H1 (cell line): ENCODE measurements at regions not wholly inside any gene's neighbourhood (a gene's known extent, or its start where the extent isn't known, plus 50 kb on each side); places are given as distances from the start of the nearest gene placed in this dataset.

Source experiments
- CTBP2 ChIP-seq: IDR thresholded peaks from 2 replicates; pipeline ENCODE4 v1.7.0; 2011; ENCODE audit warnings: borderline replicate concordance, mild to moderate bottlenecking, moderate library complexity, mixed read lengths, low read length; ENCODE audit not compliant: insufficient read depth, insufficient read length
- EGR1 ChIP-seq: IDR thresholded peaks from 2 replicates; pipeline ENCODE4 v1.6.1; 2011; ENCODE audit warnings: low read depth, low read length, borderline replicate concordance
- EP300 ChIP-seq, 2 experiments: IDR thresholded peaks; 1 replicate in 1 of 2; 2 replicates in 1 of 2; pipeline ENCODE4 v1.6.1; 2011 to 2012; ENCODE audit warnings: low read depth in 2 of 2, low read length in 2 of 2, mild to moderate bottlenecking in 2 of 2, borderline replicate concordance in 1 of 2, inconsistent platforms in 1 of 2, moderate library complexity in 1 of 2
- POU5F1 ChIP-seq: IDR thresholded peaks from 2 replicates; pipeline ENCODE4 v1.6.1; 2011; ENCODE audit warnings: low read depth, mild to moderate bottlenecking, low read length, moderate library complexity
- SP2 ChIP-seq: IDR thresholded peaks from 2 replicates; pipeline ENCODE4 v1.6.1; 2012; ENCODE audit warnings: mild to moderate bottlenecking, low read length, inconsistent platforms
- SRF ChIP-seq: IDR thresholded peaks from 2 replicates; pipeline ENCODE4 v1.6.1; 2011; ENCODE audit warnings: mild to moderate bottlenecking, low read depth, low read length, moderate library complexity
- SUZ12 ChIP-seq: fragments of 200-600 bp; sonication (generic); IDR thresholded peaks from 2 replicates; pipeline ENCODE4 v1.6.1; 2012; ENCODE audit warnings: mild to moderate bottlenecking, inconsistent platforms, low read length, moderate library complexity, mixed read lengths
- TF ChIP-seq, protein P1 (sequence below): fragments of 300-600 bp; sonication (generic); IDR thresholded peaks from 2 replicates; pipeline ENCODE4 v1.7.1; 2012; ENCODE audit warnings: low read length, moderate library complexity, mild to moderate bottlenecking, inconsistent platforms; ENCODE audit not compliant: insufficient replicate concordance

DNA sequence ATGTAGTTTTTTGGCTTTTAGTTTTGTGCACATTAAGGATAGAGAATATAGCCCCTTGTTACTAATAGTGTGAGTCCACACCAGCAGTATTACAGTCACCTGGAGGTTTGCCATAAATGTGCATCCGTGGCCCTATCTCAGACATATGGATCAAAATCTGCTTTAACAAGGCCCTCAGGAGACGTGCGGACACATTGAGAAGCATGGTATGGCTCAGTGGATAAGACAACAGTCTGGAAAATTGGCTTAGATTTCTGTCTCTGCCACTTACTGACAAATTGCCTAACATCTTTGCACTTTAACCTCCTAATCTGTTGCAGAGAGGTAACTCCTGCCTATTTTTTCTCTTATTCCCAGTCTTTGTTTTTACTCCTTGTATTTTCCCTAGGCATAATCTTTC is 307.2 kb upstream of the DLGAP1 start (continued):
- TF ChIP-seq, protein P1, sequence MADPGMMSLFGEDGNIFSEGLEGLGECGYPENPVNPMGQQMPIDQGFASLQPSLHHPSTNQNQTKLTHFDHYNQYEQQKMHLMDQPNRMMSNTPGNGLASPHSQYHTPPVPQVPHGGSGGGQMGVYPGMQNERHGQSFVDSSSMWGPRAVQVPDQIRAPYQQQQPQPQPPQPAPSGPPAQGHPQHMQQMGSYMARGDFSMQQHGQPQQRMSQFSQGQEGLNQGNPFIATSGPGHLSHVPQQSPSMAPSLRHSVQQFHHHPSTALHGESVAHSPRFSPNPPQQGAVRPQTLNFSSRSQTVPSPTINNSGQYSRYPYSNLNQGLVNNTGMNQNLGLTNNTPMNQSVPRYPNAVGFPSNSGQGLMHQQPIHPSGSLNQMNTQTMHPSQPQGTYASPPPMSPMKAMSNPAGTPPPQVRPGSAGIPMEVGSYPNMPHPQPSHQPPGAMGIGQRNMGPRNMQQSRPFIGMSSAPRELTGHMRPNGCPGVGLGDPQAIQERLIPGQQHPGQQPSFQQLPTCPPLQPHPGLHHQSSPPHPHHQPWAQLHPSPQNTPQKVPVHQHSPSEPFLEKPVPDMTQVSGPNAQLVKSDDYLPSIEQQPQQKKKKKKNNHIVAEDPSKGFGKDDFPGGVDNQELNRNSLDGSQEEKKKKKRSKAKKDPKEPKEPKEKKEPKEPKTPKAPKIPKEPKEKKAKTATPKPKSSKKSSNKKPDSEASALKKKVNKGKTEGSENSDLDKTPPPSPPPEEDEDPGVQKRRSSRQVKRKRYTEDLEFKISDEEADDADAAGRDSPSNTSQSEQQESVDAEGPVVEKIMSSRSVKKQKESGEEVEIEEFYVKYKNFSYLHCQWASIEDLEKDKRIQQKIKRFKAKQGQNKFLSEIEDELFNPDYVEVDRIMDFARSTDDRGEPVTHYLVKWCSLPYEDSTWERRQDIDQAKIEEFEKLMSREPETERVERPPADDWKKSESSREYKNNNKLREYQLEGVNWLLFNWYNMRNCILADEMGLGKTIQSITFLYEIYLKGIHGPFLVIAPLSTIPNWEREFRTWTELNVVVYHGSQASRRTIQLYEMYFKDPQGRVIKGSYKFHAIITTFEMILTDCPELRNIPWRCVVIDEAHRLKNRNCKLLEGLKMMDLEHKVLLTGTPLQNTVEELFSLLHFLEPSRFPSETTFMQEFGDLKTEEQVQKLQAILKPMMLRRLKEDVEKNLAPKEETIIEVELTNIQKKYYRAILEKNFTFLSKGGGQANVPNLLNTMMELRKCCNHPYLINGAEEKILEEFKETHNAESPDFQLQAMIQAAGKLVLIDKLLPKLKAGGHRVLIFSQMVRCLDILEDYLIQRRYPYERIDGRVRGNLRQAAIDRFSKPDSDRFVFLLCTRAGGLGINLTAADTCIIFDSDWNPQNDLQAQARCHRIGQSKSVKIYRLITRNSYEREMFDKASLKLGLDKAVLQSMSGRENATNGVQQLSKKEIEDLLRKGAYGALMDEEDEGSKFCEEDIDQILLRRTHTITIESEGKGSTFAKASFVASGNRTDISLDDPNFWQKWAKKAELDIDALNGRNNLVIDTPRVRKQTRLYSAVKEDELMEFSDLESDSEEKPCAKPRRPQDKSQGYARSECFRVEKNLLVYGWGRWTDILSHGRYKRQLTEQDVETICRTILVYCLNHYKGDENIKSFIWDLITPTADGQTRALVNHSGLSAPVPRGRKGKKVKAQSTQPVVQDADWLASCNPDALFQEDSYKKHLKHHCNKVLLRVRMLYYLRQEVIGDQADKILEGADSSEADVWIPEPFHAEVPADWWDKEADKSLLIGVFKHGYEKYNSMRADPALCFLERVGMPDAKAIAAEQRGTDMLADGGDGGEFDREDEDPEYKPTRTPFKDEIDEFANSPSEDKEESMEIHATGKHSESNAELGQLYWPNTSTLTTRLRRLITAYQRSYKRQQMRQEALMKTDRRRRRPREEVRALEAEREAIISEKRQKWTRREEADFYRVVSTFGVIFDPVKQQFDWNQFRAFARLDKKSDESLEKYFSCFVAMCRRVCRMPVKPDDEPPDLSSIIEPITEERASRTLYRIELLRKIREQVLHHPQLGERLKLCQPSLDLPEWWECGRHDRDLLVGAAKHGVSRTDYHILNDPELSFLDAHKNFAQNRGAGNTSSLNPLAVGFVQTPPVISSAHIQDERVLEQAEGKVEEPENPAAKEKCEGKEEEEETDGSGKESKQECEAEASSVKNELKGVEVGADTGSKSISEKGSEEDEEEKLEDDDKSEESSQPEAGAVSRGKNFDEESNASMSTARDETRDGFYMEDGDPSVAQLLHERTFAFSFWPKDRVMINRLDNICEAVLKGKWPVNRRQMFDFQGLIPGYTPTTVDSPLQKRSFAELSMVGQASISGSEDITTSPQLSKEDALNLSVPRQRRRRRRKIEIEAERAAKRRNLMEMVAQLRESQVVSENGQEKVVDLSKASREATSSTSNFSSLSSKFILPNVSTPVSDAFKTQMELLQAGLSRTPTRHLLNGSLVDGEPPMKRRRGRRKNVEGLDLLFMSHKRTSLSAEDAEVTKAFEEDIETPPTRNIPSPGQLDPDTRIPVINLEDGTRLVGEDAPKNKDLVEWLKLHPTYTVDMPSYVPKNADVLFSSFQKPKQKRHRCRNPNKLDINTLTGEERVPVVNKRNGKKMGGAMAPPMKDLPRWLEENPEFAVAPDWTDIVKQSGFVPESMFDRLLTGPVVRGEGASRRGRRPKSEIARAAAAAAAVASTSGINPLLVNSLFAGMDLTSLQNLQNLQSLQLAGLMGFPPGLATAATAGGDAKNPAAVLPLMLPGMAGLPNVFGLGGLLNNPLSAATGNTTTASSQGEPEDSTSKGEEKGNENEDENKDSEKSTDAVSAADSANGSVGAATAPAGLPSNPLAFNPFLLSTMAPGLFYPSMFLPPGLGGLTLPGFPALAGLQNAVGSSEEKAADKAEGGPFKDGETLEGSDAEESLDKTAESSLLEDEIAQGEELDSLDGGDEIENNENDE, result no peak
- no peak for TF ChIP-seq POU5F1
- TF ChIP-seq EP300 (IDR thresholded peaks at IDR 0.05; ENCODE audit: borderline replicate concordance in 1 of 2, low read depth in 2 of 2, low read length in 2 of 2), result no peak
- TF ChIP-seq SUZ12, result no peak
- TF ChIP-seq SRF, result no peak
- no peak for TF ChIP-seq CTBP2
- TF ChIP-seq EGR1, result no peak
- no peak for TF ChIP-seq SP2
